ENCODE measurements at regions not wholly inside any gene's neighbourhood (a gene's known extent, or its start where the extent isn't known, plus 50 kb on each side); places are given as distances from the start of the nearest gene placed in this dataset.

DNA sequence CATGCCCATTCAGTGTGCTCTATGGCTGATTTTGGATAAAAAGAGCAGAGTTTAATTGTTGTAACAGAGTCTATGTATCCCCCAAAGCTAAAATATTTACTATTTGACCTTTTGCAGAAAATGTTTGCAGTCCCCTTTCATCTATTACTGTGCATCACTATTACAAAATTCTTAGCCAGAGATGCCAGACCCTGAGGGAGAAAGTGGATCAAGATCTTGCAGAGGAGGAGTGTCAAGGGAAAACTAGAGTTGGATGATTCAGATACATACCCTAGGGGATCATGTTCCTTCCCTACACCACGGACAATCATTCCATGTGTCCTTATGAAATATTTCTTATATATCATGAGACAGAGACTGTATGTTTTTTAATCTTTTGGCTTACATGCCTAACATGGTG is 68.6 kb upstream of the TPRG1 start:
- TF ChIP-seq, protein P1, sequence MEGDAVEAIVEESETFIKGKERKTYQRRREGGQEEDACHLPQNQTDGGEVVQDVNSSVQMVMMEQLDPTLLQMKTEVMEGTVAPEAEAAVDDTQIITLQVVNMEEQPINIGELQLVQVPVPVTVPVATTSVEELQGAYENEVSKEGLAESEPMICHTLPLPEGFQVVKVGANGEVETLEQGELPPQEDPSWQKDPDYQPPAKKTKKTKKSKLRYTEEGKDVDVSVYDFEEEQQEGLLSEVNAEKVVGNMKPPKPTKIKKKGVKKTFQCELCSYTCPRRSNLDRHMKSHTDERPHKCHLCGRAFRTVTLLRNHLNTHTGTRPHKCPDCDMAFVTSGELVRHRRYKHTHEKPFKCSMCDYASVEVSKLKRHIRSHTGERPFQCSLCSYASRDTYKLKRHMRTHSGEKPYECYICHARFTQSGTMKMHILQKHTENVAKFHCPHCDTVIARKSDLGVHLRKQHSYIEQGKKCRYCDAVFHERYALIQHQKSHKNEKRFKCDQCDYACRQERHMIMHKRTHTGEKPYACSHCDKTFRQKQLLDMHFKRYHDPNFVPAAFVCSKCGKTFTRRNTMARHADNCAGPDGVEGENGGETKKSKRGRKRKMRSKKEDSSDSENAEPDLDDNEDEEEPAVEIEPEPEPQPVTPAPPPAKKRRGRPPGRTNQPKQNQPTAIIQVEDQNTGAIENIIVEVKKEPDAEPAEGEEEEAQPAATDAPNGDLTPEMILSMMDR (IDR thresholded peaks at IDR 0.05), result no peak
- TF ChIP-seq POLR2A (IDR thresholded peaks at IDR 0.05; ENCODE audit: low read depth), result no peak
- TF ChIP-seq POLR2AphosphoS5 (IDR thresholded peaks at IDR 0.05), result no peak

All from esophagus muscularis mucosa (tissue), 3 donors.